ENCODE measurements at regions not wholly inside any gene's neighbourhood (a gene's known extent, or its start where the extent isn't known, plus 50 kb on each side); places are given as distances from the start of the nearest gene placed in this dataset.

DNA sequence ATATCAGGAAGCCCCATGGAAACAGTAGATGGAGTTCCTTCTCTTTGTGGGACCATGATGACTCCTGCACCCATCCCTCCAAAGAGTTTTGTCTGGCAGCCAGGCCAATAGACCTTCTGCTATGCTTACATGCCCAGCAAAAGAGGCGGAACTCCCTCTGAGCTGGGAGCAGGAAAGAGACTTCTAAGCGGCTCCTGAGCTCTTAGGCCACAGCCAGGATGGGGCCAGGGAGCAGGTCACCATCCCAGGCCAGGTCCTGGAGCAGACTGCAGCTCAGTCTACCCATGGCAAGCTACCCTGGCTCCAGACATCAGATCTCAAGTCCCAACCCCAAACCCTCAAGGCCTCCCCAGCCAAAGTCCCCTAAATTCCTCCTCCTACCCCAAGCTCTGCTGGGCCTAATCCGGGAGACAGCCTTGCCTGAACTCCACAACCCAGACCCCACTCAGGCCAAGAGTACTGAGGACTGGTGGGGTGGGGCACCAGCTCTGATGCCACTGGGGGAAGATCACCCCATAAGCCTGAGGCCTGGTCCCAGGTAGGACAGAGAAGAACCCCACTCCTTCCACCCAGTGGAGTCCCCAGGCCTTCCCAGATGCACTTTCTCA is 387.9 kb downstream of the MATN1 start:
- no peak overlapping the region for H3K27ac Mint-ChIP-seq
- H3K27me3 Mint-ChIP-seq (ENCODE audit: low read depth): no peaks in the 10 kb centered on the region
- no peaks in the 10 kb centered on the region for H3K9me3 Mint-ChIP-seq
- H3K4me3 Mint-ChIP-seq: no peak overlapping the region
- no peaks in the 10 kb centered on the region for H3K4me1 Mint-ChIP-seq (ENCODE audit: low read depth)
- ATAC-seq (replicated peaks in 1 of 2) (no peak), DNase-seq (no peak)
- H3K36me3 Mint-ChIP-seq (ENCODE audit: insufficient read depth in 2 of 2): no peaks in the 10 kb centered on the region

DNA sequence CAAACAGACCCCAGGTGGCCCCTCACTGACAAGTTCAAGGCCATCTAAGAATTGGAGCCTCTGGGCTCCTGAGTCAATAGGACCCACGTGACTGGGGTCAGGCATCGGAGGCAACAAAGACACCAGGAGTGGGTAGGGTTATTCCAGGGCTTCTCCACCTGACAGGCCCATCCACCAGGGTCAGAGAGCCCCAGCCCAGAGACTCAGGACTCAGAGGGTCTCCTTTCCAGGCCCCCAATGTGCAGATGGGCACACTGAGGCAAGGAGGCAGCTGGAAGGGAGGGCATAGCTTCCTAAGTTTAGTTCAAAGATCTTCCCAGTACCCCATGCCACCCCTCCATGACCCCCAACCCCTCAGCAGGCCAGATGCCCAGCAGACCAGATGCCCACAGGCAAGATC is 388.6 kb downstream of the MATN1 start:
- ATAC-seq (replicated peaks in 1 of 2): no peak
- Mint-ChIP-seq H3K9me3 (no peaks in the 10 kb centered on the region), H3K27me3 (ENCODE audit: low read depth) (no peaks in the 10 kb centered on the region), H3K4me1 (ENCODE audit: low read depth) (no peaks in the 10 kb centered on the region), H3K27ac (no peak overlapping the region), H3K36me3 (ENCODE audit: insufficient read depth in 2 of 2) (no peaks in the 10 kb centered on the region), H3K4me3 (no peak overlapping the region)
- no peak for DNase-seq

DNA sequence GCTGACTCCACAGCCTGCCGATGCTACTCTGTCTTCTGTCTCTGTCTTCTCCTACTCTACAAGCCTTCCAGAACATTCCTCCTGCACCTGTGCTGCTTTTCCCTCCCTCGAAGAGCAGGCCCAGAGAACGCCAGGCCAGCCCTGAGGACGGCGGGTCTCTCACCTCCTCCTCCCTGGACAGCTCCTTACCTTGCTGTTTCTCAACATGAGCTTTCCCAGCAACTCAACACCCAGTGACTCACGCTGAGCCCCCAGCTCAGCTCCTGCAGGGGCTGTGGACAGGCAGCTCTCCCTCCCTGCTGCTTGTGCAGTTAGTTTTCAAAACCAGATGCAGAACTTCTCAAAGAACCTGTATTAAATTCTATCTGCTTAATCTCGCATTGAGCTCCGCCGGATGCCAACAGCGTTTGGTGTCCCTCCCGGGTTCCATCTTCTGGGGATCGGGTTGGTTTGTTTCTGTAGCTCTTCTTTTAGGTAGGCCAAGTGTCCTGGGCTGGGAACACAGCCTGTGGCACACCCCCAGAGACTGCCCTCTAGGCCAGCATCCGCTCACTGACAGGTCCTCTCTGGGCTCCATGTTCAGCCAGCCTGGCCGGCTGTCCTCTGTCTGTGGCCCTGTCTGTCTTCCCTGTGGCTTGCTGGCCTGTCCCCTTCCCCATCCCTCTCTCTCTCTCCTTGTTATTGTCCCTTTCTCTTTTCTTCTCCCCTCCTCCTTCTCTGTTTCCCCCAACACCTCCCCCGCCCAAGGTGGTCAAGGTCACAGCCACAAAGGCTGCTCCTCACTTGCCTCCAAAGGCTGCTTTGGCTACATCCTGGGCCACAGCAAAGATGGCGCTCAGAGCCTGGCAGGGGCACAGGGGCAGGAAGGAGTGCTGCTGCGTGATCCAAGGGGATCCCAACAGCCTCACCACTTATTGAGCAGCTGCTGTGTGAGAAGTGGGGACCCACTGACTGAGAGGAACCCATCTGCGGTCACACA is 391.0 kb downstream of the MATN1 start:
- Mint-ChIP-seq H3K4me1 (ENCODE audit: low read depth) (no peaks in the 10 kb centered on the region), H3K27me3 (ENCODE audit: low read depth) (no peaks in the 10 kb centered on the region), H3K27ac (no peak overlapping the region), H3K36me3 (ENCODE audit: insufficient read depth in 2 of 2) (no peaks in the 10 kb centered on the region), H3K4me3 (no peak overlapping the region), H3K9me3 (no peaks in the 10 kb centered on the region)
- no peak for DNase-seq
- ATAC-seq (replicated peaks in 1 of 2): no peak

DNA sequence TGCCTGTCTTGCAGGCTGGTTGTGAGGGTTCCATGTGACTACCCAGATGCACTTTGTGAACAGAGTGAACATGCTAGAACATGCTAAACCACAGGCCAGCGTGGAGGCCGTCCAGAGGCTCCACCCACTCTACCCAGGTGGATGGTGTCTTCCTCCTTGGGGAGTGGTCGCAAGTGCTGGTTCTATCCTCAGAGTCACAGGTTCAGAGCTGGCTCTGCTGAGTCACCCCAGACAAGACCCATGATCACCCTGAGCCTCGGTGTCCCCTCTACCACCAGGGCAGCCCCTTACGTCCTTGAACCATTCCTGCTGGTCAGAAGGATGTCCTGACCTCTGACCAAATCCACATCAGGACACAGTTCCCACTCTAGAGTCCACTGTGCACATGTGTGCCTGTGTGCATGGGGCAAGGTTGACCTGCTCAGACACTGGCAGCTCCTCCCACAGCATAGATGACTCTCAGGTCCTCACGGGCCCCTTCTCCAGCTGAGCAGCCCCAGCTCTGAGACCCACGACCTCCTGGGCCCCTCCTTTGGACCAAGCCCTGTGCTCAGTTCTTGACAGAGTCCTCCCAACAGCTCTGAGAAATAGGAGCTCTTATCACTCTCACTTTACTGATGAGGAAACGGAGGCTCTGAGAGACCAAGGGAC is 391.8 kb downstream of the MATN1 start:
- Mint-ChIP-seq H3K9me3 (no peaks in the 10 kb centered on the region), H3K4me3 (no peak overlapping the region), H3K27ac (no peak overlapping the region), H3K27me3 (ENCODE audit: low read depth) (no peaks in the 10 kb centered on the region), H3K4me1 (ENCODE audit: low read depth) (no peaks in the 10 kb centered on the region), H3K36me3 (ENCODE audit: insufficient read depth in 2 of 2) (no peaks in the 10 kb centered on the region)
- DNase-seq (no peak), ATAC-seq (replicated peaks in 1 of 2) (no peak)

DNA sequence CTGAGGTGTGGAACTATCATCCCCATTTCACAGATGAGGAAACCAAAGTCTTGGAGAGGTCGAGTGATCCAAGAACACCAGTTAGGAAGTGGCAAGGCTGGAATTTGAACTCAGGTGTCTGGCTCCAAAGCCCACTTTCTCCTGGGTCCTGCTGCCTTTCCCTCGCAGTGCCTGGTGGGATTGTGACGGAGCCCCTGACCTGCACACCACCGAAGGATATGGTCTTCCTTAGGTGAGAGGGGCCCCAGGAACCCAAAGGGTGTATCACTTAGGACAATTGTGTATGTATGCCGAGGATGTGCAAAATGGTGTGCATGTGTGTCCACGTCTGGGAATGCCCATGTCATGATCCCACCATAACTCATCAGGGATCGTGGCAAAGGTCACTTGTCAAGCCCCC is 392.7 kb downstream of the MATN1 start:
- no peaks in the 10 kb centered on the region for H3K9me3 Mint-ChIP-seq
- no peaks in the 10 kb centered on the region for H3K36me3 Mint-ChIP-seq (ENCODE audit: insufficient read depth in 2 of 2)
- H3K4me3 Mint-ChIP-seq: no peak overlapping the region
- no peaks in the 10 kb centered on the region for H3K4me1 Mint-ChIP-seq (ENCODE audit: low read depth)
- H3K27me3 Mint-ChIP-seq (ENCODE audit: low read depth): no peaks in the 10 kb centered on the region
- DNase-seq (no peak), ATAC-seq (replicated peaks in 1 of 2) (no peak)
- H3K27ac Mint-ChIP-seq: no peak overlapping the region

DNA sequence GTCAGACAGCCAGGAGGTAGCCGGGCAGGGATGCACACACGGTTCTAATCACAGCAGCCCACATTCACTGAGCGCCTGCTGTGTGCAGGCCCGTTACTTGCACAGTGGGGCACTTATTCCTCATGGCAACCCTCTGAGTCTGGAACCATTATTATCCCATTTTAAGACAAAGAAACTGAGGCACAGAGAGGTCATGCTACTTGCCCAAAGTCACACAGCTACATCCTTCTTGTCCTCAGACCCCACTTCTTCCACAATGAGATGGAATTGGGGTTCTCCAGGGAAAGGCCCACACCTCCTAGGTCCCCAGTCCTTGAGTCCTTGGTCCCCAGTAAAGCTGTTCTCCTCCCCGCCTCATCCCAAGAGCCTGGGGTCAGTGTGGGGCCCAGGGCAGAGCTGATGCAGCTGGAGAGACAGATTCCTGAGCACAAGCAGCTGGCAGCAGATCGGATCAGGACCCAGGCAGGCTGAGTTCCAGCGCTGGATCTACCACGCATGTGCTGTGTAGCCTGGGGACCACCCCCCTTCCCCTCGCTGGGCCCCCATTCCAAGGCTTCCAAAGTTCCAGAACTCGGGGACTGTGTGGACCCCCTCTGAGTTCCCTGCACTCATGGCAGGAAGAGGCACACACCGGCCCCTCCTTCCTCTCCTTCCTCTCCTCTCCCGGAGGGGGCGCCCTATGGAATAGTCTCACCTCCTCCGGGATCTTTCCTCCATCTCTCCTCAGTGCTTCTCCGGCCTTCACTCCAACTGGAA is 393.4 kb downstream of the MATN1 start:
- H3K9me3 Mint-ChIP-seq: no peaks in the 10 kb centered on the region
- no peaks in the 10 kb centered on the region for H3K27me3 Mint-ChIP-seq (ENCODE audit: low read depth)
- H3K4me3 Mint-ChIP-seq: no peak overlapping the region
- ATAC-seq (replicated peaks in 1 of 2): no peak
- DNase-seq: no peak
- no peak overlapping the region for H3K27ac Mint-ChIP-seq
- no peaks in the 10 kb centered on the region for H3K4me1 Mint-ChIP-seq (ENCODE audit: low read depth)
- H3K36me3 Mint-ChIP-seq (ENCODE audit: insufficient read depth in 2 of 2): no peaks in the 10 kb centered on the region

DNA sequence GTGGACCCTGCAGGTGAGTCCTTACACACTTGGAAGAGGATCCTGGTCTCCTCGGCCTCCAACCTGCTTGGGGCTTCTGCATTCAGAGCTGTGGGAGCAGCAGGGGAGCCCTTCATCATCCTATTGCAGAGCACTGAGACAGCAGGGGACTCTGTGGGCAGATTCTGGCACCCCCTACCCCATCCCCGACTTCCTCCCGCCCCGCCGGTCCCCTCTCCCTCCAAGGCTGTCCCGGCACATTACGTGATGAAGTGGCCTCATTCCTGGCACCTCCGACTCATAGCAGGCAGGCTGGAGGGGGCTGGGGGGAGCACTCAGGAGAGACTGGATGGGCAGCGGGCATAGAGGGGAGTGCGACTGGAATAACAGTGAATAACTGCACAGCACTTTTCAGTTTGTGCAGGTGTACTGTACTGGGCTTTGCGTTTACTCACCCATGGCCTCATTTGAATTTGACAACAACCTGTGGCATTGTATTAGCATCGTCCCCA is 394.1 kb downstream of the MATN1 start:
- no peaks in the 10 kb centered on the region for H3K36me3 Mint-ChIP-seq (ENCODE audit: insufficient read depth in 2 of 2)

DNA sequence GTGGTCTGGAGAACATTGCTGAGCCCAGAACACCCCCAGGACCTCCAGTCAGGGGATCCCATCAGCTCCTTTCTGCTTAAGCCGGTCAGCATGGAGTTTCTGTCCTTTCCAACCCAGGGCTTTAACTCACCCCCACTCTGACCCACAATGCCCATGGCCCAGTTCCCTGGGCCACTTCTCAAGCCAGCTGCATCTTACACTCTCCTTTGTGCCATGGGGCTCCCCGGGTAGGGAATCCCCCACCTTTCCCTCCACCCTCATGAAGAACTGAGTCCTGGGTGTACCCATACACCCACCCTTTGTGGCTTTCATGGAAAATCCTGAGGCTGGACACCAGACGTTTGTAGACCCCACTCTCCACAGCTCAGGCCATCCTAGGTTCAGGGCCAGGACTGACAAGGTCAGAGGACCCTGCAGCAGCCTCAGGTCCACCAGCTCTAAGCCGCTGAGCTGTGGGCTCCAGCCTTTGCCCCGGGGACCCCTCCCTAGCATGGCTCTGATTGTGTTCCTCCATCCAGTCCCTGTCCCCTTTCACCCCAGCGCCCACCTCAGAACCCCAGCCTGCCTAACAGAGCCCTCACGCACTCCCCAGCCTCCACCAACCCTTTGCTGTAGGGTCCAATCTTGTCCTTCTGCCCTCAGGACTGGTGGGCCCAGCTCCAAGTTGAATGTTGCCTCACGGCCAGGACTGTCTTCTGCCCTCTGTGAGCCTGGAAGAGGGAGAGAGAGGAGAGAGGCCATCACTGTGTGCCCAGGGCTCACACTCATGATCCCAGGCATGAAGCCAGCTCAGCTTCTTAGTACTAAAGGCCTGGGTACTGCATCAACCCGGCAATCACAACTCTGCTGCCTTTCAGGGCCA is 394.8 kb downstream of the MATN1 start:
- H3K9me3 Mint-ChIP-seq: no peaks in the 10 kb centered on the region
- no peaks in the 10 kb centered on the region for H3K36me3 Mint-ChIP-seq (ENCODE audit: insufficient read depth in 2 of 2)
- no peaks in the 10 kb centered on the region for H3K27me3 Mint-ChIP-seq (ENCODE audit: low read depth)
- no peak overlapping the region for H3K27ac Mint-ChIP-seq
- DNase-seq (no peak), ATAC-seq (replicated peaks in 1 of 2) (no peak)
- no peaks in the 10 kb centered on the region for H3K4me1 Mint-ChIP-seq (ENCODE audit: low read depth)
- no peak overlapping the region for H3K4me3 Mint-ChIP-seq

More for the DNA sequence above, 394.1 kb downstream of the MATN1 start:
- Mint-ChIP-seq H3K9me3 (no peaks in the 10 kb centered on the region), H3K4me1 (ENCODE audit: low read depth) (no peaks in the 10 kb centered on the region), H3K27me3 (ENCODE audit: low read depth) (no peaks in the 10 kb centered on the region), H3K4me3 (no peak overlapping the region), H3K27ac (no peak overlapping the region)
- no peak for ATAC-seq (replicated peaks in 1 of 2)
- DNase-seq: no peak

DNA sequence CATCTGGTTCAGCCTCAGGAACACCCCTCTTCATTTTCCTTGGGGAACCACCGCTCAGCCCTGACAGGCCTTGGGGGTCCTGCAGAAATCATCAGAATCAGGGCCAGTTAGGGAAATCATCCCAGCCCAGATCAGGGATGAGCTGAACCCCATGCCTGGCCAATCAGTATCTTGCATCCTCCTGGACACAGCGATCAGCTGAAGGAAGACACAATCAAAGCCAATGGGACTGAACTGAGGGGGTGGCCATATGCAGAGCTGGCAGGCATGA is 395.4 kb downstream of the MATN1 start:
- H3K9me3 Mint-ChIP-seq: no peaks in the 10 kb centered on the region
- ATAC-seq (replicated peaks in 1 of 2) (no peak), DNase-seq (no peak)
- H3K27me3 Mint-ChIP-seq (ENCODE audit: low read depth): peaks cover under 1% of the 10 kb centered on the region
- H3K36me3 Mint-ChIP-seq (ENCODE audit: insufficient read depth in 2 of 2): no peaks in the 10 kb centered on the region
- no peak overlapping the region for H3K4me3 Mint-ChIP-seq
- H3K4me1 Mint-ChIP-seq (ENCODE audit: low read depth): no peaks in the 10 kb centered on the region
- H3K27ac Mint-ChIP-seq: no peak overlapping the region

DNA sequence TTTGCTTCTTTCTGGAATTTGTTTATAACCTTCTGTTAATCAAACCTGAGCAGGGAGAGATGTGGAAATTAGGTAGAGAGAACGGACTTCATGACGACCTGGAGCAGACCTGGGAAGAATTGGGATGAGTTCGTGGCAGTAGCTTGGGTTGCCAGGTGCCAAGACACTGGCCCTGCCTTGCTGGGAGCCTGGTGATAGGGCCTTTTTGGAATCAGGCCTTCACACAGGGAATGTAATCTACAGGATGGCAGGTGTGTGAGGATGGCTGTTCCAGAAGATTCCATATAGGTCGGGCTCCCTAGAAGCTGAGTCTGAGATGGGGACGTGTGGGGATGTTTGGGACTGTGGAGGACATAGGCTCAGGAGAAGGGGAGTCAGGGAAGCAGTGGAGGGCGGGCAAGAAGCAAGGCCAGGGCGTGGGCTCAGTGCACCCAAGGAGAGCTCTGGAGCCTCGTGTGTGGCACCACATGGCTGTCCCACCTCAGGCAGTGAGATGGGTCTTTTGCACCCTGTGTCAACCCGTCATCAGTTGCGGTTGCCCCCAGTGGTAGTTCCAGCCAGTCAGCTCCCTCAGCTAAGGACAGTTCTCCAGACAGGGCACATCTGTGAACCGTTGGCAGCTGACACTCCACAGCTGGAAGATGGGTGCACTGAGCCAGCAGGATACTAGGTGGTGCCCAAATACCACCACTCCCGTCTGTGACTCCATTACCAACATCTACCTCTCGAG is 395.9 kb downstream of the MATN1 start:
- ATAC-seq (replicated peaks in 1 of 2): no peak
- Mint-ChIP-seq H3K4me1 (ENCODE audit: low read depth) (no peaks in the 10 kb centered on the region), H3K4me3 (no peak overlapping the region), H3K27ac (no peak overlapping the region), H3K9me3 (no peaks in the 10 kb centered on the region), H3K27me3 (ENCODE audit: low read depth) (peaks cover 5% of the 10 kb centered on the region), H3K36me3 (ENCODE audit: insufficient read depth in 2 of 2) (no peaks in the 10 kb centered on the region)
- no peak for DNase-seq

DNA sequence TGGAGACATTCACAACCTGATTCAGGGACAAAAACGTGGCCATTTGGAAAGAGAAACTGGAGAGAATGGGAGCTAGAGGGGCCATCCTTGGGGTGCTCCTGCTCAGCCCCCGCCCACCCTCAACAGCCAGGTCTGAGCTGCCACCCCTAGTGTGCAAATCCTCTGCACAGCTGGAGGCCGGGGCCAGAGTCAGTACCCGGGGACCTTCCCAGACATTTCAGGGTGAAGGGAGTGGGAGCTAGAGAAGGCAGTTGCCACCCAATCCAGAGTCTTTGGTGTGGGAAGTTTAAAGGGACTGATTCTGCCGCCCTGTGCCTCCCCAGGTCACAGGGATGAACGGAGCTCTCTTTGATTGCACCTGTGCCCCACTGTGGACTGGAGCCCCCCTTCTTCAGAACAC is 397.4 kb downstream of the MATN1 start:
- Mint-ChIP-seq H3K27ac (no peak overlapping the region), H3K9me3 (no peaks in the 10 kb centered on the region), H3K27me3 (ENCODE audit: low read depth) (peaks cover 7% of the 10 kb centered on the region), H3K36me3 (ENCODE audit: insufficient read depth in 2 of 2) (no peaks in the 10 kb centered on the region), H3K4me3 (no peak overlapping the region), H3K4me1 (ENCODE audit: low read depth) (no peaks in the 10 kb centered on the region)
- DNase-seq (no peak), ATAC-seq (replicated peaks in 1 of 2) (no peak)

Data from activated T-cell treated with anti-CD3 and anti-CD28 coated beads, Interleukin-2, amount 50 U/mL, for 72 hours (primary cell).